H9 (cell line): ENCODE measurements at regions not wholly inside any gene's neighbourhood (a gene's known extent, or its start where the extent isn't known, plus 50 kb on each side); places are given as distances from the start of the nearest gene placed in this dataset.

Experiments
- DNase-seq: peaks from one replicate; pipeline ENCODE4 v3.0.0-alpha.2; 2017
- H2AFZ ChIP-seq: one replicate; pipeline ENCODE4 v1.6.1; 2013; ENCODE audit warnings: mild to moderate bottlenecking, low read length, control low read depth, moderate library complexity
- H2AK5ac ChIP-seq: 2 replicates; pipeline ENCODE4 v1.6.1; 2013; ENCODE audit warnings: low read length, control low read depth, mixed read lengths; ENCODE audit not compliant: insufficient read length
- H2BK120ac ChIP-seq: one replicate; pipeline ENCODE4 v1.6.1; 2013; ENCODE audit warnings: low read depth, mild to moderate bottlenecking, low read length, control low read depth, inconsistent platforms; ENCODE audit not compliant: poor library complexity, severe bottlenecking
- H2BK12ac ChIP-seq: 2 replicates; pipeline ENCODE4 v1.6.1; 2013; ENCODE audit warnings: low read length, control low read depth, mixed read lengths, low read depth; ENCODE audit not compliant: insufficient read length
- H2BK15ac ChIP-seq: 2 replicates; pipeline ENCODE4 v1.6.1; 2013; ENCODE audit warnings: low read depth, low read length, control low read depth
- H2BK20ac ChIP-seq: one replicate; pipeline ENCODE4 v1.6.1; 2013; ENCODE audit warnings: low read depth, mild to moderate bottlenecking, low read length, control low read depth, inconsistent platforms; ENCODE audit not compliant: poor library complexity, severe bottlenecking
- H2BK5ac ChIP-seq: 2 replicates; pipeline ENCODE4 v1.6.1; 2013; ENCODE audit warnings: low read length, control low read depth, mixed read lengths; ENCODE audit not compliant: insufficient read length
- H3K14ac ChIP-seq: 2 replicates; pipeline ENCODE4 v1.6.1; 2013; ENCODE audit warnings: low read length, control low read depth; ENCODE audit not compliant: insufficient read depth
- H3K18ac ChIP-seq: 2 replicates; pipeline ENCODE4 v1.6.1; 2013; ENCODE audit warnings: low read depth, mild to moderate bottlenecking, mixed read lengths, low read length, control low read depth; ENCODE audit not compliant: insufficient read length
- H3K23ac ChIP-seq: 2 replicates; pipeline ENCODE4 v1.6.1; 2013; ENCODE audit warnings: low read length, control low read depth, mixed read lengths, low read depth; ENCODE audit not compliant: insufficient read length
- H3K23me2 ChIP-seq: 2 replicates; pipeline ENCODE4 v1.6.1; 2013; ENCODE audit warnings: low read depth, mild to moderate bottlenecking, mixed read lengths, low read length, control low read depth; ENCODE audit not compliant: insufficient read length, poor library complexity, severe bottlenecking
- H3K27ac ChIP-seq: 2 replicates; pipeline ENCODE4 v1.5.1; 2013; ENCODE audit warnings: low read length, control low read depth, mixed read lengths, low read depth; ENCODE audit not compliant: insufficient read length
- H3K27me3 ChIP-seq: 2 replicates; pipeline ENCODE4 v1.6.1; 2013; ENCODE audit warnings: low read length, control low read depth, inconsistent platforms; ENCODE audit not compliant: insufficient read depth
- H3K4ac ChIP-seq: 2 replicates; pipeline ENCODE4 v1.6.1; 2013; ENCODE audit warnings: low read depth, mild to moderate bottlenecking, control low read depth, inconsistent platforms, low read length, moderate library complexity
- H3K4me1 ChIP-seq: 2 replicates; pipeline ENCODE4 v1.6.1; 2013; ENCODE audit warnings: low read length, control low read depth, inconsistent platforms; ENCODE audit not compliant: insufficient read depth
- H3K4me2 ChIP-seq: 2 replicates; pipeline ENCODE4 v1.6.1; 2013; ENCODE audit warnings: low read length, control low read depth, mixed read lengths; ENCODE audit not compliant: insufficient read length, insufficient read depth
- H3K56ac ChIP-seq: 2 replicates; pipeline ENCODE4 v1.6.1; 2013; ENCODE audit warnings: low read depth, mild to moderate bottlenecking, mixed read lengths, low read length, control low read depth; ENCODE audit not compliant: insufficient read length
- H3K79me1 ChIP-seq: 2 replicates; pipeline ENCODE4 v1.6.1; 2013; ENCODE audit warnings: low read depth, mild to moderate bottlenecking, moderate library complexity, low read length, control low read depth, inconsistent platforms; ENCODE audit not compliant: insufficient read depth, poor library complexity, severe bottlenecking
- H3K79me2 ChIP-seq: 2 replicates; pipeline ENCODE4 v1.6.1; 2013; ENCODE audit warnings: low read length, control low read depth, inconsistent platforms; ENCODE audit not compliant: insufficient read depth
- H3K9ac ChIP-seq: 2 replicates; pipeline ENCODE4 v1.6.1; 2013; ENCODE audit warnings: low read length, control low read depth, mixed read lengths; ENCODE audit not compliant: insufficient read length; ENCODE audit errors: extremely low read depth
- H3K9me3 ChIP-seq: one replicate; pipeline ENCODE4 v1.6.1; 2013; ENCODE audit warnings: low read depth, low read length, inconsistent platforms; ENCODE audit not compliant: control insufficient read depth
- H3T11ph ChIP-seq: one replicate; pipeline ENCODE4 v1.6.1; 2013; ENCODE audit warnings: mild to moderate bottlenecking, low read length, control low read depth, inconsistent platforms
- H4K20me1 ChIP-seq: one replicate; pipeline ENCODE4 v1.6.1; 2013; ENCODE audit not compliant: control insufficient read depth, insufficient read length, insufficient read depth
- H4K5ac ChIP-seq: 2 replicates; pipeline ENCODE4 v1.6.1; 2013; ENCODE audit warnings: low read depth, mild to moderate bottlenecking, mixed read lengths, low read length, control low read depth; ENCODE audit not compliant: insufficient read length
- H4K8ac ChIP-seq: replicated peaks from 2 replicates; pipeline ENCODE4 v1.6.1; 2013; ENCODE audit warnings: low read length, control low read depth, mixed read lengths, low read depth; ENCODE audit not compliant: insufficient read length
- H4K91ac ChIP-seq: 2 replicates; pipeline ENCODE4 v1.6.1; 2013; ENCODE audit warnings: low read depth, mild to moderate bottlenecking, moderate library complexity, mixed read lengths, low read length, control low read depth; ENCODE audit not compliant: insufficient read length
- H3K27ac Mint-ChIP-seq, 3 experiments: 2 replicates in 2 of 3; 3 replicates in 1 of 3; pipeline ENCODE4 v1.8.0; 2020 to 2021; ENCODE audit warnings: mixed read lengths in 3 of 3, mild to moderate bottlenecking in 1 of 3, moderate library complexity in 1 of 3
- H3K27me3 Mint-ChIP-seq: 2 replicates; pipeline ENCODE4 v1.8.0; 2021; ENCODE audit warnings: low read depth, mild to moderate bottlenecking, moderate library complexity, mixed read lengths
- H3K36me3 Mint-ChIP-seq, 3 experiments: 2 replicates in 2 of 3; 3 replicates in 1 of 3; pipeline ENCODE4 v1.8.0; 2020 to 2021; ENCODE audit warnings: low read depth in 3 of 3, mixed read lengths in 3 of 3; ENCODE audit not compliant: insufficient read depth in 1 of 3
- H3K4me1 Mint-ChIP-seq, 2 experiments: 2 replicates each; pipeline ENCODE4 v1.8.0; 2020; ENCODE audit warnings: mixed read lengths in 2 of 2
- H3K4me3 Mint-ChIP-seq, 2 experiments: 2 replicates in 1 of 2; 3 replicates in 1 of 2; pipeline ENCODE4 v1.8.0; 2020 to 2021; ENCODE audit warnings: mild to moderate bottlenecking in 2 of 2, mixed read lengths in 2 of 2, moderate library complexity in 1 of 2
- H3K9me3 Mint-ChIP-seq, 2 experiments: 2 replicates in 1 of 2; 3 replicates in 1 of 2; pipeline ENCODE4 v1.8.0; 2020; ENCODE audit warnings: mild to moderate bottlenecking in 2 of 2, mixed read lengths in 2 of 2, moderate library complexity in 1 of 2
- WGBS: extraction: QIAGEN DNeasy Blood & Tissue Kit; methylation state at CpG from one replicate; pipeline ENCODE4 v1.1.7; 2013; ENCODE audit warnings: missing lambda C conversion rate, low lambda C conversion rate, mixed read lengths; ENCODE audit not compliant: insufficient read length; ENCODE audit errors: extremely low coverage; 5-methylcytosine and 5-hydroxymethylcytosine counted together
- TF ChIP-seq, protein P1 (sequence below): fragments of 200-600 bp; sonication (generic); conservative IDR thresholded peaks from 3 replicates; pipeline ENCODE4 v1.8.0; 2021; ENCODE audit warnings: antibody characterized with exemption, mild to moderate bottlenecking

DNA sequence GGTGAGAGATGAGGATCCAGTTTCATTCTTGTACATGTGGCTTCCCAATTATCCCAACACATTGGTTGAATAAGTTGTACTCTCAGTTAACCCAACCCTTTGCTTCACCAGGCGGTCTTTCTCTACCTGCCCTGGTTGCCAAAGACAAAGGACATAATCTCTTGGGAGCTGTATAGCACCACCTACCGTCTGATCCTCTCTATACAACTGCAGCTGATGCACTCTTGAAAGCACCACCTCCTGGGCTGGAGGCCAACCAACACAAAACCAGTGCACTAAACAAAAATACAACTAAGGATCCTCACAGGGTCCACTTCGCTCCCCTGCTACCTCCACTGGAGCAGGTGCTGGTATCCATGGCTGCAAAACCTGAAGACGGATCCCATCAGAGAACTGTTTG, 473.6 kb upstream of the NRXN1 start:
- H2AK5ac ChIP-seq, result no peak overlapping the region
- H2BK12ac ChIP-seq, result no peak overlapping the region
- H3K56ac ChIP-seq, result no peak overlapping the region
- TF ChIP-seq, protein P1, sequence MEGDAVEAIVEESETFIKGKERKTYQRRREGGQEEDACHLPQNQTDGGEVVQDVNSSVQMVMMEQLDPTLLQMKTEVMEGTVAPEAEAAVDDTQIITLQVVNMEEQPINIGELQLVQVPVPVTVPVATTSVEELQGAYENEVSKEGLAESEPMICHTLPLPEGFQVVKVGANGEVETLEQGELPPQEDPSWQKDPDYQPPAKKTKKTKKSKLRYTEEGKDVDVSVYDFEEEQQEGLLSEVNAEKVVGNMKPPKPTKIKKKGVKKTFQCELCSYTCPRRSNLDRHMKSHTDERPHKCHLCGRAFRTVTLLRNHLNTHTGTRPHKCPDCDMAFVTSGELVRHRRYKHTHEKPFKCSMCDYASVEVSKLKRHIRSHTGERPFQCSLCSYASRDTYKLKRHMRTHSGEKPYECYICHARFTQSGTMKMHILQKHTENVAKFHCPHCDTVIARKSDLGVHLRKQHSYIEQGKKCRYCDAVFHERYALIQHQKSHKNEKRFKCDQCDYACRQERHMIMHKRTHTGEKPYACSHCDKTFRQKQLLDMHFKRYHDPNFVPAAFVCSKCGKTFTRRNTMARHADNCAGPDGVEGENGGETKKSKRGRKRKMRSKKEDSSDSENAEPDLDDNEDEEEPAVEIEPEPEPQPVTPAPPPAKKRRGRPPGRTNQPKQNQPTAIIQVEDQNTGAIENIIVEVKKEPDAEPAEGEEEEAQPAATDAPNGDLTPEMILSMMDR, result peak; percentile 55
- Mint-ChIP-seq H3K36me3 (peaks cover 0 to 6% (median 1%) of the 10 kb centered on the region in 3 experiments; a peak in 2 of 7 replicates), H3K9me3 (peaks cover 0 to 3% of the 10 kb centered on the region in 2 experiments; a peak in 2 of 5 replicates), H3K27ac (no peak overlapping the region), H3K4me1 (no peaks in the 10 kb centered on the region; a peak in 1 of 4 replicates), H3K27me3 (no peaks in the 10 kb centered on the region), H3K4me3 (no peak overlapping the region)
- H3K9ac ChIP-seq, result no peak overlapping the region
- H4K5ac ChIP-seq, result no peak overlapping the region
- H3K4ac ChIP-seq, result no peak overlapping the region
- H3K23ac ChIP-seq, result no peak overlapping the region
- WGBS, result no CpG with 5 or more reads among the region's 4 CpGs
- no peaks in the 10 kb centered on the region for H3K79me2 ChIP-seq
- H3K23me2 ChIP-seq, result no peaks in the 10 kb centered on the region
- no peak overlapping the region for H4K8ac ChIP-seq
- H3K9me3 ChIP-seq, result no peaks in the 10 kb centered on the region
- H2BK5ac ChIP-seq, result no peak overlapping the region
- no peak overlapping the region for H3K18ac ChIP-seq
- no peaks in the 10 kb centered on the region for H3K27me3 ChIP-seq
- no peak overlapping the region for H3K14ac ChIP-seq
- H2BK20ac ChIP-seq, result no peak overlapping the region
- H3T11ph ChIP-seq, result no peak overlapping the region
- H3K79me1 ChIP-seq, result no peaks in the 10 kb centered on the region
- no peak overlapping the region for H4K91ac ChIP-seq
- H2AFZ ChIP-seq, result no peak overlapping the region
- H2BK15ac ChIP-seq, result no peak overlapping the region
- H4K20me1 ChIP-seq, result no peaks in the 10 kb centered on the region
- no peaks in the 10 kb centered on the region for H3K4me1 ChIP-seq
- DNase-seq, result peak; percentile 63
- no peak overlapping the region for H2BK120ac ChIP-seq
- H3K27ac ChIP-seq, result no peak overlapping the region
- no peak overlapping the region for H3K4me2 ChIP-seq
